ENCODE measurements at regions not wholly inside any gene's neighbourhood (a gene's known extent, or its start where the extent isn't known, plus 50 kb on each side); places are given as distances from the start of the nearest gene placed in this dataset.

DNA sequence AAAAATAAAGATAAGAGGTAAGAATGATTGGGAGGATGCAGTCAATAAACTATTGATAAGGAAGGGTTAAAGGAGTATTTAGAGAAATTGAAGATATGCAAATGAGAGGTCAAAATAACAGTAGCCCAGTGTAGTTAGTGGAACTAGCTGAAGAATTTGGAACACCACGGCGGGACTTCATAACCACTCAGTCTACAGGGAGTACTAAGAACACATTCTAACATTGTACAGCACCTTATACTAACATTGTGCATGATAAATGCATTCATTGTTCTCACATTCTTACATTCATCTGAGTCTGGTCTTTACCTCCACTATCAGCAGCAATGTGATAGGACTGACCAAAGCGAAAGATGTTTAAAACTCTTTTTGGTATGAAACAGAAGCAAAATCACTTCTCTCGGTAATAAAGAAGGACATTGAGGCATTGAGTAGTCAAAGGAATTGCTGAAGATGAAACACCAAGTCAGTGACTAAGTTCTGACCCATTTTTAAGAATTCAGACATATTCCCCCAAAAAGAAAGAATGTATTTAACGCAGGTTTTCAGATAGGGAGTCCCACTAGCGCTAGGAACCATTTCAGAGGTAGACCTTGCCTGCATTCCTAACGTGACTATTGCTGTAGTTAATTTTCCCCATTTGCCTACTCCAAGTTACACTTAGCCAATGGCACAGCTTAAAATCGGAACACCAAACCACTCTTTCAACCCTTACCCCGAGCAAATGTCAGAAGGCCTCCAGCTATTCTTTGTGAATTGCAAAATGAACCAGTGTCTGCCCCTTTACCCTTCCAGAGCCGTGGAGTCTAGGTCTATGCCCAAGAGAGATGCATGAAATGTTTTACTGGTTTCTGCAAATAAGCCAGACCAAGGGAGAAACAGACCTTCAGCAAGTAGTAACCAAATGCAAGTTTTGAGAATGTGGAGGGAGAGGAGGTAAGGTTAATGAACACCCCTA, 108.8 kb upstream of the IRF2BP2 start:
- no peak for DNase-seq (ENCODE audit: low read depth)

DNA sequence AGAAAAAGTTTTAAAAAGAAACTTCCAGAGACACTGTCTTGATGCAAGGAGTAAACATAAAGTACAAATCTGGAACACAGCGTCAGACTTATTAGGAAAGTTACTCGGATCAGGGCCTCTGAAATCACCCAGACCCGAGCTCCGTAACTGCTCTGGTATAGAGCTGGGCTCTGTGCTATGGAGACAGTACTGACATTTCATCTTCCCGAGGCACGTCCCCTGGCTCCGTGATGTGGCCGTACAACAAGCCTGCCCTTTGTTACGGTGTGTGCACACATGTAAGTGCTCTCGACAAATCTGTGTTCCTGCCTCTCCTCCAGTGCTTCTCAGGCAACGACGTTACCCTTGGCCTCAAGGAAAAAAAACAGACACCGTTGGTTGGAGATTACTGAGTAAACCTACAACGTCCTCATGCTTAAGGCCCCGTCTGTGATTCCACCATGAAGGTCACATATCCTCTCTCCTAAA, 107.0 kb upstream of the IRF2BP2 start:
- no peak for DNase-seq (ENCODE audit: low read depth)

DNA sequence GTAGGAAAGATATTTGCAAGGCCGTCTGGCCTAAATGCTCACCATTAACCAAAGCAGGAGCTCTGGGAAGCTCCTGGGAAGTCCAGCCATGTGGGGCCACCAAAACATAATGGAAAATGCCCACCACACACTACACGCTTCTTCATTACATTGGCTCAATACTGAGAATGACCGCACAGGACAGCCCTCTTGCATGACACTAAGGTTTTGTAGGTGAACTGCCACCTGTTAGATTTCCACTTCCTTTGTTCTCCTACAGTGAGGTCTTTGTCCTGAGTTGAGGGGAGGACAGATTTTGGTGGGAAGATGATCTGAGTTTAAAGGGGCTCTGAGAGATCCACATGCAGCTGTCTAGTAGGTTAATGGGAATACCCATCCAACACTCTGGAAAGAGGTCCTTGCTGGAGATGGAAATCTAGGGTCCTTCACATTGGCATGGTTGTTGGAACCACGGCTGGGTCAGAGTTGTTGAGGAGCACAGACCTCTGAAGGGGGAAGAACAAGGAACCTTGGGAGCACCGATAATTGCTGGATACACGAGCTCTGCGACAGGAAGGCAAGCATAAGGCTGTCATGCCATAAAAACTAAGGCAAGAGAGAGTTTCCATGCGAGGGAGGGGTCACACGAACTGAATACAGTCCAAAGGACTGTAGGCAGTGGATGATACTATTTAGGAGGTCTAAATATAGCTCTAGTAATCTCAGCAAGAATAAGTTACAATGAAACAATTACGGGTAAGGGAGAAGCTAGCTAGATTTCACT, 105.5 kb upstream of the IRF2BP2 start:
- DNase-seq (ENCODE audit: low read depth) = no peak

DNA sequence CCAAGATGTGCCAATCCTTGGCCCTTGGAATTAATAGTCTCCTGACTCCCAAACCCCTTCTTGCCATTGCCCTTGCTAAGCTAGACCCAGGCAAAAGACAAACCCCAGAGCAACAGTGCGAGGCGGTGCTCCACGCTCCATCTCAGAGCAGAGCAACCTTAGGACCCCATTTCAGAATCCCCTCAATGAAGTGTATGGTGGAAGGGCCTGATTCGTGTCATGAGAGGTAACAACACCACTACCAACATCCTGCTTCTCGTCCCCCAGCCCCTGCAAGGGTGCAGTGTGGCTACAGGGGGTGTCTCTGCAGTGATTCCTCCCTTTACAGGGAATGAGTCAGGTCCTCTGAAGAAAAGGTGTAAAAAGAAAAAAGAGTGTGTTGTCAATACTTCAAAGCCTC, 103.9 kb upstream of the IRF2BP2 start:
- no peak for DNase-seq (ENCODE audit: low read depth)

DNA sequence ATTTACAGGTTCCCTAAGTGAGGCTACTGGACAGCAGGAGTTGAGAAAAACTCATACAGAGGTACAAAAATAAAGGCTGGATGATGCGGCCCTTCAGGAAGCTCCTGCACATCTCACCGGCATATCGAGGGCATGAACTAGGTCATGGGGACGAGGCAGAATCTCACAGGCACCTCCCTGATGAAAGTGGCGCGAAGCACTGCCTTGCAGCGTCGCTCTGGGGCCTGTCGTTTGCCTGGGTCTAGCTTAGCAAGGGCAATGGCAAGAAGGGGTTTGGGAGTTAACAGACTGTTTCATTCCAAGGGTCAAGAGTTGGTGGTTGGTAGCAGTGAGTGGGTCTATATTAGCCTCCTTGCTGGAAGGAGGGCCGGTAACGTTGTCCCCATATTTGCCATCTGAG, 103.5 kb upstream of the IRF2BP2 start:
- DNase-seq (ENCODE audit: low read depth) = no peak

DNA sequence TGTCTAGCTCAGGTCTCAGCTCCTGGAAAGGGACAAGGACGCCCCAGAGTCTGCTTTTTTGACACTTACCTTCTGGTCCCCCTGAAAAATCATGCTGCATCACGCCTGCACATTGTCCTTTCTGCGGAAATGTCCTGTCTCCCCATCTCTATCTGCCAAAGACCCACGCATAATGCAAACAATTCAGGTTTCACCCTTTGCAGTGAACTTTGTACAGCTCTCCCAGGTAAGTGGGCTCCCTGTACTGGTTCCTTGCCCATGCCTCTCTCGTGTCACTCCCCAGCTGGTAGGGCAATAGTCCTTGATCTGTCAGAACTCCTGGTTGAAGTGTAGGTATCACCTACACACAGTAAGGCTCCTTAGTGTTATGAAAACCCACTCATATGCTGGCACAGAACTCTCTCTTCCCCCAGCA, 102.9 kb upstream of the IRF2BP2 start:
- no peak for DNase-seq (ENCODE audit: low read depth)

DNA sequence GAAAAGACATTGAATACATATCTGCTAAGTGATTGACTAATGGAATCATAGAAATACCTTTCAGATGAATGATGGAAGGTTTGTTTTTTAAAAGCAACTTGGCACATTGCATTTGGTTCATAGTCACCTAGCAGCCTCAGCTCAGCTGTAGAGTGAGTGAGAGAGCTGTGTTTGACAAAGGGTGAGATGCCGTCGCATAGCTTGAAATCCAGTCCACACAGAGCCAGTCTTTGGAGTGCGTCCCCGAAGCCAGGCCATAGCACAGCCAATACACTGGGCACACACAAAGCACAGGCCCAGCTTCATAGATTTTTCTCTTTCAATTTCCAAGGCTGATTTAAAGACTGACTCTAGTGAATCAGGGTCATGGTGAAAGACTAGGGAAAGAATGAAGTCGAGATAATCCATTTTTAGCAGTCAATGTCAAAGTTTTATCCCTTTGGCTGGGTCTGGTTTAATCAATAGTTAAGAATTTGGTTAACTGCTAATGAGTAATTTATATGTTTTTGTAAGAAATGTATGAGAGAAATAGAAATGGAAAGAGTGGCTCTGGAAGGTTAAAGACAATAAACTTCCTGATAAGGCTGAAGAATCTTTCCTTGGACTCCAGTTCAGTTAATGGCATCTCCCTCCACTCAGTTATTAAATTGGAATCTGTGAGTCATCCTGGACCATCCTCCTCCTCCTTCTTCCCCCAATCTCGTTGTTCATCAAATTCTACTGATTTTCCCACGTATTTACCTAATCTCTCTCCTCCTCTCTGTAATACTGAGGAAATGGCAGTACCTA, 101.2 kb upstream of the IRF2BP2 start:
- no peak for DNase-seq (ENCODE audit: low read depth)

DNA sequence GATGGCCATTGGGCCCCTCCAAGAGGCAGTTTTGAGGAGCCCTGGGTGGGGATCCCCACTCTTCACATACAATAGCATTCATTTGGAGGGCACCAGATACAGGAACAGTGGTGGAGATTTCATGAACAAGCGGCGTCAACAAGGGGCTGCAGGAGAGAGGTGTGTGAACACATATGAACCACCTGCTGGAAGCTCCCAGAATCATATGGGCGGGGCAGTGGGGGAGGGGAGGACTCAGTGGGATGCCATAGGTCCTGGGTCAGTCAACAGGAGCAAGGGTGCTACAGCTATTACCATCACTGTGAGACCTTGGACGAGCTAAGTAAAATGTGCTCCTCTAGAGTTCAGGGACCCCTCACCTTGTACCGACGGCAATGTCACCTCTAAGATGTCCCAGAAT, 100.4 kb upstream of the IRF2BP2 start:
- no peak for DNase-seq (ENCODE audit: low read depth)

DNA sequence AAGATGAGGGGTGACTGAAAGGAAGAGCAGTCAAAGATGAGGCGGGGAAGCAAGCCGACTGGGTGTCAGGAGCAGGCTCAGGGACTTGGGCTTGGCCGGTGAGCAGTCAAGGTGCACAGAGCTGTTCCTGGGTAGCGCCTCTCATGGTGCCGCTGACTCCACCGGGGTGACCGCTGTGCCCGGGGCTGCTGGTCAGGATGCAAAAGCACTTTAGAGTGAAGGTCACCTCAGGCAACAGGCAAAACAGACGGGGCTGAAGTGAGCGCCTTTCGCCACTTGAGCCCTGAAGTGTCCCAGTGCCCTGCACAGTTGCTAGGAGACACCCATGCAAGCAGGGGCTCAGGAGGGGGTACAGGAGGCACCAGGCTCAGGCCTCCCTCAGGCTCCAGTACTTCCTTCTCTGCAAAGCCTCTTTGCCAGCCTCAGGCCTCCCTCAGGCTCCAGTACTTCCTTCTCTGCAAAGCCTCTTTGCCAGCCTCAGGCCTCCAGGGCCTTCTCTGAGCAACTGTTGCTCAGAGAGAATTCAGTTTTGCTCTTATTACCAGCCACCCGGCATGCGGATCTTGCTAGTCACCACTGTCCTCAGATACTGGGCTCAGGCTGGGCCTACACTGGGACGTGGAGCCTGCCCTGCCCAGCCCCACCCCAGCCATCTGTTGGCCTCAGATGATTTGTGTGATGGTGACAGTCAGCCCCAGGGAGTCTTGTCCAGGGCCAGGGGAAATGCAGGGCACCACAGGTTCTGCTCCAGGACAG, 99.7 kb upstream of the IRF2BP2 start:
- DNase-seq (ENCODE audit: low read depth) = no peak

DNA sequence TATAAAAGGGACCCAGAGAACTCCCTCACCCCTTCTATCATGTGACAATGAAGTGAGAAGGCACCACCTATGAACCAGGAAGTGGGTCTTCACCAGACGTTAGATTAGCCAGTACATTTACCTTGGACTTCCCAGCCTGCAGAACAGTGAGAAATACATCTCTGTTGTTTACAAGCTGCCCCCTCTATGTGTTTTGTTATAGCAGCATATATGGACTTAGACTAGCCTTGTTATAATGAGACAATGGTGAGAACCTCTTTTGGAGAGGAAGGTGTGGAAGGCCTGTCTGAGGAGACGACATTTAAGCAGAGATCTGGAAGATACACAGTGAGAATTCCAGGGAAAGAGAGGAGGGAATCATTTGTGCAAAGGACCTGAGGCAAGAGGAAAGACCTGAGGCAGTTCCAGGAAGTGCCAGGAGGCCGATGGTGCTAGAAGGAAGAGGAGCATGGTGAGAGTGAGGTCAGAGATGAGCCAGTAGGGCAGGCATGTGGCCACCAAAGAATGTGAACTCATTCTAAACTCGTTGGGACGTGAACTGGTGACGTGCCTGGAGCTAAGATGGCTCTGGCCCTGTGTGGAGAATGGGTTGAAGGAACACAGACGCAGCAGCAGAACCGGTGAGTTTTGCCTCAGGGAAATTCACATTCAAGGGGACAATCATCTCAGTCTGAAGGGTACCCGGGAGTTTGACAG, 98.9 kb upstream of the IRF2BP2 start:
- no peak for DNase-seq (ENCODE audit: low read depth)

DNA sequence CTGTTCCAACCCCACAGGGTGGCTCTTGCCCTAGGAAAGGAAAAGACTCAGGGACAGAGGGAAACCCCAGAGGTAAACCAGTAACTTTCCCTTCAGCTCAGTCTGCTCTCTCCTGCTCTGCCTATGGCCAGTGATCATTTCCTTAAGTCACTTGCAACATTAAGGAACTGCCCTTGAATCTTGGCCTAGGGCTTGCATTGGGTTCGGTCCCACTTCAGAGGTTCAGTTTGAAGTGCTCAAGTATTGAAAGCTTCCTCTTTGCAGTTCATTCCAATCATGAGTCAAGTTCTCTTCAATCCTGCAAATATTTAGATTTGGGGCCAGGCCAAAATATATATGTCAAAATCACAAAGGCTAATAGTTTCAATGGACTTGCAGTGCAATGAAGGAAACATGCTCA, 97.7 kb upstream of the IRF2BP2 start:
- DNase-seq (ENCODE audit: low read depth) = no peak

DNA sequence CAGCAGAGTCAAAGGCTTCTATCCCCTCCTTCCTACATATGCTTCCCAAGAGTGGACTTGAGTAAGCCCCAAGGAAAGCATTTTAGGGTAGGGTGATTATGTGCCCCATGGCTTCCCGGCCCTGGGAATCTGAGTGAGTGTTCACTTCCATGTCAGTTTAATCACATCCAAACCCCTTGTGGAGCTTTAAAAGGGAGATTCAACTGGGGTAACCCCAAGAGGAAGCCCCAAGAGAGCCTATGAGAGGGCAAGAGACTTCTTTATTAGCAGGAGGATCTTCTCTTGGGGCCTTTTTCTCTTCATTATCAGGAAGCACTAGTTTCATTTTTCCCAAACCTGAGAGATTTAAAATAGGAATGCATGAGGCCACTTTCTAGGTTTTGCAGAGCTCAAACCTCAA, 97.0 kb upstream of the IRF2BP2 start:
- DNase-seq (ENCODE audit: low read depth) = no peak

DNA sequence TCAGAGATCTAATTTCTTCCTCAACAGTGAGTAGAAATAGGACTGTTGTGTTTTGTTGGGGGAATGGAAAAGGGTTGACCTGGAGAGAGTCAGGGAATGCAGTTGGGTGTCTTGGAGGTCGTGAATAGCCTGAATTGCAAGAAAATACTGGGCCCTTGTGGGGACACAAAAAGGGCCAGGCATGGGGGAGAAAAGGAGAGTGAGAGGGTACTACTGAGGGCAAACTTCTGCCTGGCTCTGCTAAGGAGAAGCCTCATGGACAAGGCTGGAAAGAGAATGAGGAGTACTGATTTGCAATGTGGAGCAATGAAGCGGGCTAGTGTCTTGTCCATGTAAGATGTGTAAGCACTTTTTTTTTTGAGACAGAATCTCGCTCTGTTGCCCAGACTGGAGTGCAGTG, 96.2 kb upstream of the IRF2BP2 start:
- no peak for DNase-seq (ENCODE audit: low read depth)

DNA sequence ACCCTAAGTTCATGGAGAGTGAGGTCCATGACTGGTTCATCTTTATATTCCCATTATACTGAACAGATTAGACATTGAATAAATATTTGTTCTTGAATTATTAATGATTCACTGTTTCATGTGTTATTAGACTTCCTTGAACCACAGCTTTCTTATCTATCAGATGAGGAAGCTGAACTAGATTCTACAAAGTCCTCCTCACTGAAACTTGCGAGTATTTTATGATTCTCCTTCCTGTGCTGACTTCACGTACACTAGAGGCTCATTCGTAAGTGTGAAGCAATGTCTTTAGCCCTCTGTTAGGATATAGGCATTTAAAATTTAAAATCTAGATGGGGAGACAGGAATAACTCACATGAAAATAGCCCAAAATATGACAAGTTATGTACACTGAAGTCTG, 95.6 kb upstream of the IRF2BP2 start:
- DNase-seq (ENCODE audit: low read depth) = no peak

DNA sequence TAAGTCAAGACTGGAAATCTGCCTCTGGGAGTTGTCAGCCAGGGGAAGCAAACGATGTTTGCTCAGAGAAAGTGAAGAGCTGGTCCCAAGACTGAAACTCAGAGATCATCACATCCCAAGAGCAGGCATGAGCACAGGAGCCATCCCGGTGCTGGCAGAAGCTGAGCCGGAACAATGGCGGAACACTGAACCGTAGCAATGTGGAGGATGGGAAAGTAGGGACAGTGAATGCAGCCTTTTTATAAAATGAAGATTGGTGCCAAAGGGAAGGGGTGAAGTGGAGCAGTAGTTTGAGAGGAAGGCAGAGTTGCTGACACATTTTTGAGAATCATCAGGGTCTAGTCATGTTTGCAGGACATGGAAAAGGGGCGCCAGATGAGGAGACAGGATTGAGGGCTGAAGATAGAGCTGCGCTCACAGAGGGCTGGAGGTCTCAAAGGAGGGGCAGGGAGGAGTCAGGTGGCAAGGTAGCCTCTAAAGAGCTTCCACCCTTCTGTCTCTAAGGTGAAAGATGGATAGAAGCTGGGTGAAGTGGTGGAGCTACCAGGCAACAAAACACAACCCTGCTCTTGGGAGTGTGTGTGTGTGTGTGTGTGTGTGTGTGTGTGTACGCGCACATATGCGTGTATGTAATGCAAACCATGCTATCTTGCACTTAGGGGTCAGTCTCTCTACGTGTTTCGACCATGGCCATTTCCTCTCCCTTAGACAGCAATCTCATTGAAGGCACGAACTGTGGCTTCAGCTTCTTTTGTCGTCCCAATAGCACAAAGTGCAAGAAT, 94.3 kb upstream of the IRF2BP2 start:
- DNase-seq (ENCODE audit: low read depth) = no peak

DNA sequence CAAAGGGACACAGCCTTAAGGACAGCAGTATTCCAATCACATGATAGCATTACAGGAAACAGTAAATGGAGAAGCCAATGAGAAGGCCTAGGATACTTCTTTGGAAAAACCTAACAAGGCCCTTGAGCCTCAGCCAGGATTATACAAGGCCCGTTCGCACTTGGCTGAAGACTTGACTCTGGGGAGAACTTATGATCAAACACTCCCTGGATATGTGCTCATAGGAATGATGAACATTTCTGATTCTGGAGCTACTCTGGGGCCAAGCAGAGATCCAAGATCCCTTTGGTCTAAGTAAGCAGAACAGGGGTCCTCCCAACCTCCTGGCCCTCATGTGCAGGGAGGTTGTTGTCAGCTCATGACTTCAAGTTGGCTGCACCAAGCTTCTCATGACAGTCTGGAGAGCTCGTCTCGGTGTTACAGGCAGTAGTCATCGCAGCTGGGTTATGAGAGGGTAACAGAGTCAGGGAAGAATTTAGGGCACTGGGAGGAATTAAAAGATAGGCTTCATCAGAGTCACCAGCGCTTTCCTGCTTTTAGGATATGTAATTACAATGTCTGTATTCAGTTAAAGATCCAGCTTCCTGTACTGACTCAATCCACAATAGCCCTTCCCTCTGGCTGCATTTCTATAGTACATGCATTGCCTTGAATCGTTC, 92.5 kb upstream of the IRF2BP2 start:
- DNase-seq (ENCODE audit: low read depth) = no peak

DNA sequence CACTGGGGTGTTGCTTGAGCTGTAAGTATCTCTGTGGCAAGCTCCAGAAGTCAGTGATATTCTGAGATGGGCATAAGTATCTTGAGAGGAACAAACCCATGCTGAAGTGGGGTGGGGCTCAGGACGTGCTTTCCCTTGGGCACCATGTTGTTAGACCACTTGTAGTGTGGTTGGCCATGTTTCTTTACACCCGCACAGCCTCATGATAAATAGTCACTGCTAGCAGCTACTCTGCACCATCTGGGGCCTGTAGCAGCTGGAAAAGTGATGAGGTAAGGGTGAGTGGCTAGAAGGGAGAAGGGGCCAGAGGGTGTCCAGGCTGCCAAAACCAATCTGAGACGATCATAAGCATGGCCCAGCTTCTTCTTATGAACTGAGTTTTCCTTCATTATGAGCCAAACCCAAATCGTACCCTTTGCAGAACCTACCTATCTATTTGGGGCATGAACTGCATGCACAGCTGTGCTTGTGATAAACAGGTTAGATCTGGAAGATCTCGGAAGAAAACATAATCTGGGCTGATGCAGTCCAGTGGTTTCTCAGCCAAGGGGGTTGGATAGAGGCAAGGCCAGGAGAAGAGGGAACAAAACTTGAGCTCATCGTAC, 91.9 kb upstream of the IRF2BP2 start:
- DNase-seq (ENCODE audit: low read depth) = no peak

DNA sequence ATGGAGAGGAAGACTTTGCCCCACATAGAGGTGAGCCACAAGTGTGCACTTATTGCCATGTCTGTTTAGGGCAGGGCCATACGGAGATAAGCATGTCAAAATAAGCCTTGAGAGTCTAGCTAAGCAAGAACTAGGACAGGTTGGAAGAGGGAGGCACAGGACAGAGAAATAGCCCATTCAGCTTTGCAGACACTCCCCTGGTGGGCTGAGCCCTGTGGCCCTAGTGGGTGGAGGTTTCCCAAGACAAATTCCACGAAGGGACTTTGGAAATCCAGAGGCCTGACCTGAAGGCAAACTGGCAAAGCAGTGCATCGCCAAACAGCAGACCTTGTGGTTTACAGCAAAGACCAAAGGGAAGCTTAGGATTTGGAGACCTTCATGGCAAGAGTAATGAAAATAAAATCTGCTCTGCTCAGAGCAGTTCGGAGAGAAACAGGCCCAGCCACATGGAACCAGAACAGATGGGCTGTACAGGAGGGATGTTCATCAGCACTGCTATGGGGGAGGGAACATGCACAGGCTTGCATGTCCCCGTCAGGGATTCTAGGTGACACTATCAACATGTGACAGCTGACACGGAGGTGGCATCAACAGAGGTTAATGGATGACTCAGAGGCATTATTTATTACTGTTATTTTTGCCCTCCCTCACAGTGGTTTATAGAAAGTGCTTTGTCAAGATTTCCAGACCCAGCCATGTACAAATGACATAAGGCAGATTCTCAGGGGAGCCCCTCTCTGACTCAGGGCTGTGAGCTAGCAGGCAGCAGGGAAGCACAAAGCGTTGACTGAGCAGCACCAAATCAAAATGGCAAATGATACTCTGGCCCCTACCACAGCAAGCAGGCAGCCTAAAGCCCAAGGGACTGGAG, 90.1 kb upstream of the IRF2BP2 start:
- DNase-seq (ENCODE audit: low read depth) = no peak

Measured in stimulated activated CD8-positive, alpha-beta memory T cell treated with anti-CD3 and anti-CD28 coated beads, Interleukin-15, amount 100 ng/mL, for 1 hour (primary cell).